Gastroesophageal sphincter (tissue), 3 donors: ENCODE measurements at regions not wholly inside any gene's neighbourhood (a gene's known extent, or its start where the extent isn't known, plus 50 kb on each side); places are given as distances from the start of the nearest gene placed in this dataset.

Experiments
- EP300 ChIP-seq: sonication (generic); formaldehyde crosslinking; IDR thresholded peaks from one replicate; pipeline ENCODE4 v1.6.1; 2017; ENCODE audit warnings: antibody characterized with exemption, mild to moderate bottlenecking
- POLR2A ChIP-seq, 2 donors: fragments of 450-650 bp; IDR thresholded peaks; one replicate each; pipeline ENCODE4 v1.6.1; 2017; ENCODE audit warnings: antibody characterized with exemption in 2 of 2, mild to moderate bottlenecking in 2 of 2, moderate library complexity in 1 of 2
- POLR2AphosphoS5 ChIP-seq: sonication (generic); formaldehyde crosslinking; IDR thresholded peaks from one replicate; pipeline ENCODE4 v1.6.1; 2017; ENCODE audit warnings: antibody characterized with exemption
- TF ChIP-seq, protein P1 (sequence below), 4 experiments: fragments of 200-600 bp in 2 of 4; fragments of 450-650 bp in 2 of 4; sonication (generic) in 1 of 4; IDR thresholded peaks; one replicate each; pipeline ENCODE4 v1.5.1; 2017 to 2019; ENCODE audit warnings: antibody characterized with exemption in 4 of 4, mild to moderate bottlenecking in 2 of 4, moderate library complexity in 2 of 4

GRCh38 chr4:100836929-100837328, 319.1 kb upstream of the EMCN start:
- TF ChIP-seq, protein P1, sequence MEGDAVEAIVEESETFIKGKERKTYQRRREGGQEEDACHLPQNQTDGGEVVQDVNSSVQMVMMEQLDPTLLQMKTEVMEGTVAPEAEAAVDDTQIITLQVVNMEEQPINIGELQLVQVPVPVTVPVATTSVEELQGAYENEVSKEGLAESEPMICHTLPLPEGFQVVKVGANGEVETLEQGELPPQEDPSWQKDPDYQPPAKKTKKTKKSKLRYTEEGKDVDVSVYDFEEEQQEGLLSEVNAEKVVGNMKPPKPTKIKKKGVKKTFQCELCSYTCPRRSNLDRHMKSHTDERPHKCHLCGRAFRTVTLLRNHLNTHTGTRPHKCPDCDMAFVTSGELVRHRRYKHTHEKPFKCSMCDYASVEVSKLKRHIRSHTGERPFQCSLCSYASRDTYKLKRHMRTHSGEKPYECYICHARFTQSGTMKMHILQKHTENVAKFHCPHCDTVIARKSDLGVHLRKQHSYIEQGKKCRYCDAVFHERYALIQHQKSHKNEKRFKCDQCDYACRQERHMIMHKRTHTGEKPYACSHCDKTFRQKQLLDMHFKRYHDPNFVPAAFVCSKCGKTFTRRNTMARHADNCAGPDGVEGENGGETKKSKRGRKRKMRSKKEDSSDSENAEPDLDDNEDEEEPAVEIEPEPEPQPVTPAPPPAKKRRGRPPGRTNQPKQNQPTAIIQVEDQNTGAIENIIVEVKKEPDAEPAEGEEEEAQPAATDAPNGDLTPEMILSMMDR (IDR thresholded peaks at IDR 0.05): no peak
- TF ChIP-seq POLR2A (IDR thresholded peaks at IDR 0.05) (no peak), POLR2AphosphoS5 (no peak), EP300 (no peak)
